ENCODE measurements at regions not wholly inside any gene's neighbourhood (a gene's known extent, or its start where the extent isn't known, plus 50 kb on each side); places are given as distances from the start of the nearest gene placed in this dataset.

- Histone ChIP-seq H3K4me3 (no peak overlapping the region), H3K27ac (no peak overlapping the region), H3K9me3 (ENCODE audit: low read depth) (no peaks in the 10 kb centered on the region), H3K27me3 (no peaks in the 10 kb centered on the region), H3K36me3 (no peaks in the 10 kb centered on the region), H3K4me1 (ENCODE audit: low read depth) (no peaks in the 10 kb centered on the region)
- TF ChIP-seq CTCF (IDR thresholded peaks at IDR 0.05; ENCODE audit: low read depth, low read length): no peak
- no peak for DNase-seq (ENCODE audit: low read depth in 1 of 2, low spot score in 1 of 2)
Measured at GRCh38 chr7:118449797-118450567, 225.5 kb downstream of the ANKRD7 start.

- Histone ChIP-seq H3K27ac (no peak overlapping the region), H3K4me1 (ENCODE audit: low read depth) (no peaks in the 10 kb centered on the region), H3K36me3 (no peaks in the 10 kb centered on the region), H3K4me3 (no peak overlapping the region), H3K27me3 (no peaks in the 10 kb centered on the region), H3K9me3 (ENCODE audit: low read depth) (no peaks in the 10 kb centered on the region)
- DNase-seq (ENCODE audit: low read depth in 1 of 2, low spot score in 1 of 2): no peak
- no peak for TF ChIP-seq CTCF (IDR thresholded peaks at IDR 0.05; ENCODE audit: low read depth, low read length)
Measured at GRCh38 chr7:118452128-118452527, 227.6 kb downstream of the ANKRD7 start.

GRCh38 chr7:118467381-118467780, 242.9 kb downstream of the ANKRD7 start:
- Histone ChIP-seq H3K27ac (no peak overlapping the region), H3K9me3 (ENCODE audit: low read depth) (no peaks in the 10 kb centered on the region), H3K36me3 (no peaks in the 10 kb centered on the region), H3K4me1 (ENCODE audit: low read depth) (no peaks in the 10 kb centered on the region), H3K4me3 (no peak overlapping the region), H3K27me3 (no peaks in the 10 kb centered on the region)
- TF ChIP-seq CTCF (IDR thresholded peaks at IDR 0.05; ENCODE audit: low read depth, low read length): no peak
- no peak for DNase-seq (ENCODE audit: low read depth in 1 of 2, low spot score in 1 of 2)

GRCh38 chr7:118472581-118472980, 248.1 kb downstream of the ANKRD7 start:
- H3K9me3 ChIP-seq (ENCODE audit: low read depth): no peaks in the 10 kb centered on the region
- no peaks in the 10 kb centered on the region for H3K27me3 ChIP-seq
- H3K27ac ChIP-seq: no peak overlapping the region
- DNase-seq (ENCODE audit: low read depth in 1 of 2, low spot score in 1 of 2): no peak
- H3K36me3 ChIP-seq: no peaks in the 10 kb centered on the region
- no peaks in the 10 kb centered on the region for H3K4me1 ChIP-seq (ENCODE audit: low read depth)
- H3K4me3 ChIP-seq: no peak overlapping the region
- no peak for TF ChIP-seq CTCF (IDR thresholded peaks at IDR 0.05; ENCODE audit: low read depth, low read length)

GRCh38 chr7:118473271-118473670, 248.8 kb downstream of the ANKRD7 start:
- H3K4me1 ChIP-seq (ENCODE audit: low read depth): no peaks in the 10 kb centered on the region
- DNase-seq (ENCODE audit: low read depth in 1 of 2, low spot score in 1 of 2): no peak
- H3K27me3 ChIP-seq: no peaks in the 10 kb centered on the region
- H3K27ac ChIP-seq: no peak overlapping the region
- H3K4me3 ChIP-seq: no peak overlapping the region
- H3K36me3 ChIP-seq: no peaks in the 10 kb centered on the region
- H3K9me3 ChIP-seq (ENCODE audit: low read depth): no peaks in the 10 kb centered on the region
- no peak for TF ChIP-seq CTCF (IDR thresholded peaks at IDR 0.05; ENCODE audit: low read depth, low read length)

Measured in cardiac muscle cell (in vitro differentiated cells and primary cell).